Sigmoid colon (tissue), 4 donors: ENCODE measurements at regions not wholly inside any gene's neighbourhood (a gene's known extent, or its start where the extent isn't known, plus 50 kb on each side); places are given as distances from the start of the nearest gene placed in this dataset.

Experiments
- POLR2A ChIP-seq, 2 donors: fragments of 450-650 bp; IDR thresholded peaks; one replicate each; pipeline ENCODE4 v1.6.1; 2016; ENCODE audit warnings: antibody characterized with exemption in 2 of 2, mild to moderate bottlenecking in 2 of 2, moderate library complexity in 2 of 2
- POLR2AphosphoS5 ChIP-seq, 4 donors: sonication (generic); formaldehyde crosslinking; IDR thresholded peaks; one replicate each; pipeline ENCODE4 v1.6.1; 2017; ENCODE audit warnings: antibody characterized with exemption in 4 of 4
- TF ChIP-seq, protein P1 (sequence below), 4 experiments: fragments of 450-650 bp in 3 of 4; fragments of 200-600 bp in 1 of 4; IDR thresholded peaks; one replicate each; pipeline ENCODE4 v1.5.1; 2016 to 2019; ENCODE audit warnings: antibody characterized with exemption in 4 of 4, mild to moderate bottlenecking in 3 of 4, moderate library complexity in 2 of 4

- TF ChIP-seq, protein P1, sequence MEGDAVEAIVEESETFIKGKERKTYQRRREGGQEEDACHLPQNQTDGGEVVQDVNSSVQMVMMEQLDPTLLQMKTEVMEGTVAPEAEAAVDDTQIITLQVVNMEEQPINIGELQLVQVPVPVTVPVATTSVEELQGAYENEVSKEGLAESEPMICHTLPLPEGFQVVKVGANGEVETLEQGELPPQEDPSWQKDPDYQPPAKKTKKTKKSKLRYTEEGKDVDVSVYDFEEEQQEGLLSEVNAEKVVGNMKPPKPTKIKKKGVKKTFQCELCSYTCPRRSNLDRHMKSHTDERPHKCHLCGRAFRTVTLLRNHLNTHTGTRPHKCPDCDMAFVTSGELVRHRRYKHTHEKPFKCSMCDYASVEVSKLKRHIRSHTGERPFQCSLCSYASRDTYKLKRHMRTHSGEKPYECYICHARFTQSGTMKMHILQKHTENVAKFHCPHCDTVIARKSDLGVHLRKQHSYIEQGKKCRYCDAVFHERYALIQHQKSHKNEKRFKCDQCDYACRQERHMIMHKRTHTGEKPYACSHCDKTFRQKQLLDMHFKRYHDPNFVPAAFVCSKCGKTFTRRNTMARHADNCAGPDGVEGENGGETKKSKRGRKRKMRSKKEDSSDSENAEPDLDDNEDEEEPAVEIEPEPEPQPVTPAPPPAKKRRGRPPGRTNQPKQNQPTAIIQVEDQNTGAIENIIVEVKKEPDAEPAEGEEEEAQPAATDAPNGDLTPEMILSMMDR (IDR thresholded peaks at IDR 0.05) = no peak
- TF ChIP-seq POLR2A (IDR thresholded peaks at IDR 0.05) (no peak), POLR2AphosphoS5 (IDR thresholded peaks at IDR 0.05) (no peak)
These were observed 214.5 kb upstream of the CCN2 start for GRCh38 chr6:132165677-132166076.
